ENCODE measurements at regions not wholly inside any gene's neighbourhood (a gene's known extent, or its start where the extent isn't known, plus 50 kb on each side); places are given as distances from the start of the nearest gene placed in this dataset.

DNA sequence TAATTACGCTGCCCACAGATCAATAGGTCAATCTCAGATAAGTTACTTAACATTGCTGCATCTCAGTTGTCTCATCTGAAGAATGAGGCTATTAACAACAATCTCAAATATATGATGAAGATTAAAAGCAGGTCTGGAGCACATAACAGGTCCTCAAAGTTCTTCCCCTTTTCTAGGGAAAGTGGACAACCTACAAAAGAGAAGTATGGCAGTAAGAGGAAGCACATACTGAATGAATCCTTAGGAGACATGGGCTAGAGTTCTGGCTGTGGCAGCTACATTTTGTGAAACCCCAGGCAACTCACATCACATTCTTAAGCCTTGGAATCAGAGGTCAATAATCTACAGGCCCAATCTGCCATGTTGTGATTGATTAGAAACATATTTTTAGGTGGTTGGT lies 180.6 kb downstream of the PCTP start:
- TF ChIP-seq POLR2AphosphoS5 (IDR thresholded peaks at IDR 0.05) = no peak
- TF ChIP-seq, protein P1, sequence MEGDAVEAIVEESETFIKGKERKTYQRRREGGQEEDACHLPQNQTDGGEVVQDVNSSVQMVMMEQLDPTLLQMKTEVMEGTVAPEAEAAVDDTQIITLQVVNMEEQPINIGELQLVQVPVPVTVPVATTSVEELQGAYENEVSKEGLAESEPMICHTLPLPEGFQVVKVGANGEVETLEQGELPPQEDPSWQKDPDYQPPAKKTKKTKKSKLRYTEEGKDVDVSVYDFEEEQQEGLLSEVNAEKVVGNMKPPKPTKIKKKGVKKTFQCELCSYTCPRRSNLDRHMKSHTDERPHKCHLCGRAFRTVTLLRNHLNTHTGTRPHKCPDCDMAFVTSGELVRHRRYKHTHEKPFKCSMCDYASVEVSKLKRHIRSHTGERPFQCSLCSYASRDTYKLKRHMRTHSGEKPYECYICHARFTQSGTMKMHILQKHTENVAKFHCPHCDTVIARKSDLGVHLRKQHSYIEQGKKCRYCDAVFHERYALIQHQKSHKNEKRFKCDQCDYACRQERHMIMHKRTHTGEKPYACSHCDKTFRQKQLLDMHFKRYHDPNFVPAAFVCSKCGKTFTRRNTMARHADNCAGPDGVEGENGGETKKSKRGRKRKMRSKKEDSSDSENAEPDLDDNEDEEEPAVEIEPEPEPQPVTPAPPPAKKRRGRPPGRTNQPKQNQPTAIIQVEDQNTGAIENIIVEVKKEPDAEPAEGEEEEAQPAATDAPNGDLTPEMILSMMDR (IDR thresholded peaks at IDR 0.05) = no peak
